ENCODE measurements at regions not wholly inside any gene's neighbourhood (a gene's known extent, or its start where the extent isn't known, plus 50 kb on each side); places are given as distances from the start of the nearest gene placed in this dataset.

DNA sequence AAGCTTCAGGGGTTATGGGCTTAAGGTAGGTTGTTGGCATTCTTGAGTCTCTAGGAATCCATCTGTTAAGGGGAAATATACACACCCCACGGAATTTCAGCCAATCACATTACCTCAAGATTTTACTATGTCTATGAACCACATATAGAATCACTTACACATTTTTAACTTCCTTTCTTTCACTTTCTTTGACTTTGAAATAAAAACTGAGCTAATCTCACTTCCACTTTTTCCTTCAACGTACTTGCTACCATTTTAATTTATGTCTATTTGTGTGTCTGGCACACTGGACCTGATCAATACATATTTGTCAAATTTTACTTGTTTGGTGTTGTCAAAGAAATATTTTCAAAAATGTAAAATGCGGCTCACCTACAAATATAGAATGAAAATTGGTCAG is 545.4 kb upstream of the JAG1 start:
- no peak overlapping the region for H3K4me2 ChIP-seq (ENCODE audit: low read length)
- H3F3A ChIP-seq (ENCODE audit: insufficient read depth, low read length, poor library complexity, severe bottlenecking), result no peaks in the 10 kb centered on the region
- no peaks in the 10 kb centered on the region for H3K79me2 ChIP-seq (replicated peaks; ENCODE audit: insufficient read depth, low read length)
- H3K9ac ChIP-seq (ENCODE audit: low read length), result no peak overlapping the region
- no peak overlapping the region for H3K4me3 ChIP-seq (ENCODE audit: low read length)
- H3K9me2 ChIP-seq (ENCODE audit: insufficient read depth, low read length), result no peaks in the 10 kb centered on the region
- no peak overlapping the region for H2AFZ ChIP-seq (ENCODE audit: low read depth, low read length)
- no peaks in the 10 kb centered on the region for H3K9me3 ChIP-seq (ENCODE audit: low read length)
- H3K36me3 ChIP-seq (ENCODE audit: insufficient read depth, low read length), result no peaks in the 10 kb centered on the region
- no peak overlapping the region for H3K27ac ChIP-seq (ENCODE audit: low read length)
- H3K27me3 ChIP-seq (ENCODE audit: insufficient read depth, low read depth, low read length), result no peaks in the 10 kb centered on the region
- TF ChIP-seq EZH2 (IDR thresholded peaks at IDR 0.05; ENCODE audit: borderline replicate concordance, insufficient read depth, low read length, poor library complexity, severe bottlenecking), result no peak
- TF ChIP-seq, protein P1, sequence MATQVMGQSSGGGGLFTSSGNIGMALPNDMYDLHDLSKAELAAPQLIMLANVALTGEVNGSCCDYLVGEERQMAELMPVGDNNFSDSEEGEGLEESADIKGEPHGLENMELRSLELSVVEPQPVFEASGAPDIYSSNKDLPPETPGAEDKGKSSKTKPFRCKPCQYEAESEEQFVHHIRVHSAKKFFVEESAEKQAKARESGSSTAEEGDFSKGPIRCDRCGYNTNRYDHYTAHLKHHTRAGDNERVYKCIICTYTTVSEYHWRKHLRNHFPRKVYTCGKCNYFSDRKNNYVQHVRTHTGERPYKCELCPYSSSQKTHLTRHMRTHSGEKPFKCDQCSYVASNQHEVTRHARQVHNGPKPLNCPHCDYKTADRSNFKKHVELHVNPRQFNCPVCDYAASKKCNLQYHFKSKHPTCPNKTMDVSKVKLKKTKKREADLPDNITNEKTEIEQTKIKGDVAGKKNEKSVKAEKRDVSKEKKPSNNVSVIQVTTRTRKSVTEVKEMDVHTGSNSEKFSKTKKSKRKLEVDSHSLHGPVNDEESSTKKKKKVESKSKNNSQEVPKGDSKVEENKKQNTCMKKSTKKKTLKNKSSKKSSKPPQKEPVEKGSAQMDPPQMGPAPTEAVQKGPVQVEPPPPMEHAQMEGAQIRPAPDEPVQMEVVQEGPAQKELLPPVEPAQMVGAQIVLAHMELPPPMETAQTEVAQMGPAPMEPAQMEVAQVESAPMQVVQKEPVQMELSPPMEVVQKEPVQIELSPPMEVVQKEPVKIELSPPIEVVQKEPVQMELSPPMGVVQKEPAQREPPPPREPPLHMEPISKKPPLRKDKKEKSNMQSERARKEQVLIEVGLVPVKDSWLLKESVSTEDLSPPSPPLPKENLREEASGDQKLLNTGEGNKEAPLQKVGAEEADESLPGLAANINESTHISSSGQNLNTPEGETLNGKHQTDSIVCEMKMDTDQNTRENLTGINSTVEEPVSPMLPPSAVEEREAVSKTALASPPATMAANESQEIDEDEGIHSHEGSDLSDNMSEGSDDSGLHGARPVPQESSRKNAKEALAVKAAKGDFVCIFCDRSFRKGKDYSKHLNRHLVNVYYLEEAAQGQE (IDR thresholded peaks at IDR 0.05; ENCODE audit: borderline replicate concordance), result no peak
- no peaks in the 10 kb centered on the region for H4K20me1 ChIP-seq (ENCODE audit: insufficient read depth)

DNA sequence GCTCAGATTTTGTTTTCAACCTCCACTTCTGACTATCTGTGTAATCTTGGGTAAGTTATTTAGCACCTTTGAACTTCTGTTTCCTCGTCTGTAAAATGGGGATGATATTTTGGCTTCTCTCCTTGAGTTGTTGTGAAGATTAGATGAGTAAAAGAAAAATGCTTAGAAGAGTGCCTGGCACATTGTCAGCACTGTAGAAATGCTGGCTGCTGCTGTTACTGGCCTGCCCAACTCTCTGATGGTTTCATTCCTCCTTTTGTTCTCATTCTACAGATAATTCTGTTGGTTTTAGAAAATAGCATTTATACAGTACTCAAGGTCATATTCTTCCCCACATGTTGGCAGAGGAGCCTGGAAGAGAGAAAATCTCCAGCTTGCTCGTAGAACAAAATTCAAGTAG is 547.2 kb upstream of the JAG1 start:
- H3K27ac ChIP-seq (ENCODE audit: low read length), result no peak overlapping the region
- H3K4me2 ChIP-seq (ENCODE audit: low read length), result no peak overlapping the region
- H3K9me2 ChIP-seq (ENCODE audit: insufficient read depth, low read length), result no peaks in the 10 kb centered on the region
- TF ChIP-seq RAD21 (conservative IDR thresholded peaks at IDR 0.05), result no peak
- no peak for TF ChIP-seq EP300 (conservative IDR thresholded peaks at IDR 0.05; ENCODE audit: poor library complexity, severe bottlenecking)
- no peak for TF ChIP-seq MXI1 (conservative IDR thresholded peaks at IDR 0.05; ENCODE audit: poor library complexity, severe bottlenecking)
- TF ChIP-seq, protein P2, sequence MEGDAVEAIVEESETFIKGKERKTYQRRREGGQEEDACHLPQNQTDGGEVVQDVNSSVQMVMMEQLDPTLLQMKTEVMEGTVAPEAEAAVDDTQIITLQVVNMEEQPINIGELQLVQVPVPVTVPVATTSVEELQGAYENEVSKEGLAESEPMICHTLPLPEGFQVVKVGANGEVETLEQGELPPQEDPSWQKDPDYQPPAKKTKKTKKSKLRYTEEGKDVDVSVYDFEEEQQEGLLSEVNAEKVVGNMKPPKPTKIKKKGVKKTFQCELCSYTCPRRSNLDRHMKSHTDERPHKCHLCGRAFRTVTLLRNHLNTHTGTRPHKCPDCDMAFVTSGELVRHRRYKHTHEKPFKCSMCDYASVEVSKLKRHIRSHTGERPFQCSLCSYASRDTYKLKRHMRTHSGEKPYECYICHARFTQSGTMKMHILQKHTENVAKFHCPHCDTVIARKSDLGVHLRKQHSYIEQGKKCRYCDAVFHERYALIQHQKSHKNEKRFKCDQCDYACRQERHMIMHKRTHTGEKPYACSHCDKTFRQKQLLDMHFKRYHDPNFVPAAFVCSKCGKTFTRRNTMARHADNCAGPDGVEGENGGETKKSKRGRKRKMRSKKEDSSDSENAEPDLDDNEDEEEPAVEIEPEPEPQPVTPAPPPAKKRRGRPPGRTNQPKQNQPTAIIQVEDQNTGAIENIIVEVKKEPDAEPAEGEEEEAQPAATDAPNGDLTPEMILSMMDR (IDR thresholded peaks at IDR 0.05; ENCODE audit: poor library complexity, severe bottlenecking), result no peak
- no peak for TF ChIP-seq TAF1 (IDR thresholded peaks at IDR 0.05; ENCODE audit: low read depth)
- TF ChIP-seq, protein P1 (IDR thresholded peaks at IDR 0.05; ENCODE audit: borderline replicate concordance), result no peak
- no peak for TF ChIP-seq POLR2AphosphoS5 (IDR thresholded peaks at IDR 0.05)
- no peak for TF ChIP-seq EZH2 (IDR thresholded peaks at IDR 0.05; ENCODE audit: borderline replicate concordance, insufficient read depth, low read length, poor library complexity, severe bottlenecking)
- no peak for TF ChIP-seq SMC3 (conservative IDR thresholded peaks at IDR 0.05; ENCODE audit: poor library complexity)
- no peak overlapping the region for H2AFZ ChIP-seq (ENCODE audit: low read depth, low read length)
- no peak overlapping the region for H3K4me3 ChIP-seq (ENCODE audit: low read length)
- no peak overlapping the region for H3K9ac ChIP-seq (ENCODE audit: low read length)
- no peaks in the 10 kb centered on the region for H4K20me1 ChIP-seq (ENCODE audit: insufficient read depth)
- H3K36me3 ChIP-seq (ENCODE audit: insufficient read depth, low read length), result no peaks in the 10 kb centered on the region
- H3K9me3 ChIP-seq (ENCODE audit: low read length), result no peaks in the 10 kb centered on the region
- no peaks in the 10 kb centered on the region for H3F3A ChIP-seq (ENCODE audit: insufficient read depth, low read length, poor library complexity, severe bottlenecking)
- no peaks in the 10 kb centered on the region for H3K79me2 ChIP-seq (replicated peaks; ENCODE audit: insufficient read depth, low read length)
- H3K27me3 ChIP-seq (ENCODE audit: insufficient read depth, low read depth, low read length), result no peaks in the 10 kb centered on the region

Data from neural cell (in vitro differentiated cells).